ENCODE measurements at regions not wholly inside any gene's neighbourhood (a gene's known extent, or its start where the extent isn't known, plus 50 kb on each side); places are given as distances from the start of the nearest gene placed in this dataset.

- Histone ChIP-seq H3K27ac (ENCODE audit: low read length, poor library complexity, severe bottlenecking) (no peak overlapping the region), H3K4me3 (ENCODE audit: insufficient read depth in 1 of 2, low read depth in 1 of 2, low read length in 2 of 2) (no peak overlapping the region), H3K4ac (ENCODE audit: low read depth in 1 of 2, low read length in 2 of 2) (no peak overlapping the region), H3K27me3 (ENCODE audit: control insufficient read depth in 1 of 2, insufficient read depth in 1 of 2, low read length in 2 of 2) (no peaks in the 10 kb centered on the region), H2BK5ac (ENCODE audit: low read depth, low read length, poor library complexity, severe bottlenecking) (no peak overlapping the region), H3K23ac (ENCODE audit: low read length in 2 of 2) (no peak overlapping the region), H3K18ac (ENCODE audit: low read depth in 1 of 2, low read length in 2 of 2) (no peak overlapping the region), H2AFZ (ENCODE audit: low read depth, low read length) (no peak overlapping the region), H3K36me3 (ENCODE audit: control insufficient read depth in 1 of 2, insufficient read depth in 2 of 2, low read depth in 1 of 2, low read length in 2 of 2) (no peaks in the 10 kb centered on the region), H2BK120ac (ENCODE audit: low read depth, low read length) (no peak overlapping the region), H2AK5ac (ENCODE audit: low read length, severe bottlenecking) (no peak overlapping the region), H3K9ac (ENCODE audit: low read length) (no peak overlapping the region), H3K4me1 (ENCODE audit: control insufficient read depth, insufficient read depth, low read depth, low read length) (no peaks in the 10 kb centered on the region), H3K14ac (ENCODE audit: low read length in 2 of 2) (no peak overlapping the region), H2BK15ac (ENCODE audit: low read depth, poor library complexity, severe bottlenecking) (no peak overlapping the region), H4K8ac (ENCODE audit: low read length) (no peak overlapping the region), H3K4me2 (ENCODE audit: low read length, poor library complexity, severe bottlenecking) (no peak overlapping the region), H3K79me1 (replicated peaks; ENCODE audit: low read length, poor library complexity, severe bottlenecking) (no peaks in the 10 kb centered on the region), H3K9me3 (ENCODE audit: control insufficient read depth, low read length) (peaks cover 4% of the 10 kb centered on the region), H4K91ac (ENCODE audit: low read length) (no peak overlapping the region), H2BK12ac (ENCODE audit: low read length in 2 of 2) (no peak overlapping the region)
- DNase-seq: no peak
- WGBS: 67% methylated on average over 1 of the region's 2 CpGs
These were observed 164.1 kb downstream of the DTHD1 start for GRCh38 chr4:36445480-36445879.

- Histone ChIP-seq H4K8ac (ENCODE audit: low read length) (no peak overlapping the region), H3K27ac (ENCODE audit: low read length, poor library complexity, severe bottlenecking) (no peak overlapping the region), H3K79me1 (replicated peaks; ENCODE audit: low read length, poor library complexity, severe bottlenecking) (no peaks in the 10 kb centered on the region), H3K18ac (ENCODE audit: low read depth in 1 of 2, low read length in 2 of 2) (no peak overlapping the region), H2AFZ (ENCODE audit: low read depth, low read length) (no peak overlapping the region), H3K14ac (ENCODE audit: low read length in 2 of 2) (no peak overlapping the region), H3K36me3 (ENCODE audit: control insufficient read depth in 1 of 2, insufficient read depth in 2 of 2, low read depth in 1 of 2, low read length in 2 of 2) (no peaks in the 10 kb centered on the region), H2AK5ac (ENCODE audit: low read length, severe bottlenecking) (no peak overlapping the region), H3K23ac (ENCODE audit: low read length in 2 of 2) (no peak overlapping the region), H3K4ac (ENCODE audit: low read depth in 1 of 2, low read length in 2 of 2) (no peak overlapping the region), H3K9me3 (ENCODE audit: control insufficient read depth, low read length) (peaks cover 4% of the 10 kb centered on the region), H3K9ac (ENCODE audit: low read length) (no peak overlapping the region), H4K91ac (ENCODE audit: low read length) (no peak overlapping the region), H2BK12ac (ENCODE audit: low read length in 2 of 2) (no peak overlapping the region), H3K27me3 (ENCODE audit: control insufficient read depth in 1 of 2, insufficient read depth in 1 of 2, low read length in 2 of 2) (no peaks in the 10 kb centered on the region), H2BK5ac (ENCODE audit: low read depth, low read length, poor library complexity, severe bottlenecking) (no peak overlapping the region), H2BK120ac (ENCODE audit: low read depth, low read length) (no peak overlapping the region), H2BK15ac (ENCODE audit: low read depth, poor library complexity, severe bottlenecking) (no peak overlapping the region), H3K4me3 (ENCODE audit: insufficient read depth in 1 of 2, low read depth in 1 of 2, low read length in 2 of 2) (no peak overlapping the region), H3K4me1 (ENCODE audit: control insufficient read depth, insufficient read depth, low read depth, low read length) (no peaks in the 10 kb centered on the region), H3K4me2 (ENCODE audit: low read length, poor library complexity, severe bottlenecking) (no peak overlapping the region)
- no peak for DNase-seq
- WGBS: 94% methylated on average over 1 of the region's 3 CpGs
These were observed 164.9 kb downstream of the DTHD1 start for GRCh38 chr4:36446275-36446674.

GRCh38 chr4:36461344-36461743 is 179.9 kb downstream of the DTHD1 start:
- Histone ChIP-seq H3K18ac (ENCODE audit: low read depth in 1 of 2, low read length in 2 of 2) (no peak overlapping the region), H3K9me3 (ENCODE audit: control insufficient read depth, low read length) (peaks cover 14% of the 10 kb centered on the region), H2AFZ (ENCODE audit: low read depth, low read length) (no peak overlapping the region), H2BK15ac (ENCODE audit: low read depth, poor library complexity, severe bottlenecking) (no peak overlapping the region), H2BK120ac (ENCODE audit: low read depth, low read length) (no peak overlapping the region), H3K27me3 (ENCODE audit: control insufficient read depth in 1 of 2, insufficient read depth in 1 of 2, low read length in 2 of 2) (no peaks in the 10 kb centered on the region), H3K79me1 (replicated peaks; ENCODE audit: low read length, poor library complexity, severe bottlenecking) (no peaks in the 10 kb centered on the region), H3K36me3 (ENCODE audit: control insufficient read depth in 1 of 2, insufficient read depth in 2 of 2, low read depth in 1 of 2, low read length in 2 of 2) (no peaks in the 10 kb centered on the region), H3K4me2 (ENCODE audit: low read length, poor library complexity, severe bottlenecking) (no peak overlapping the region), H3K4ac (ENCODE audit: low read depth in 1 of 2, low read length in 2 of 2) (no peak overlapping the region), H3K9ac (ENCODE audit: low read length) (no peak overlapping the region), H3K4me1 (ENCODE audit: control insufficient read depth, insufficient read depth, low read depth, low read length) (no peaks in the 10 kb centered on the region), H4K91ac (ENCODE audit: low read length) (no peak overlapping the region), H4K8ac (ENCODE audit: low read length) (no peak overlapping the region), H2BK5ac (ENCODE audit: low read depth, low read length, poor library complexity, severe bottlenecking) (no peak overlapping the region), H3K14ac (ENCODE audit: low read length in 2 of 2) (no peak overlapping the region), H2AK5ac (ENCODE audit: low read length, severe bottlenecking) (no peak overlapping the region), H2BK12ac (ENCODE audit: low read length in 2 of 2) (no peak overlapping the region), H3K23ac (ENCODE audit: low read length in 2 of 2) (no peak overlapping the region), H3K4me3 (ENCODE audit: insufficient read depth in 1 of 2, low read depth in 1 of 2, low read length in 2 of 2) (no peak overlapping the region), H3K27ac (ENCODE audit: low read length, poor library complexity, severe bottlenecking) (no peak overlapping the region)
- WGBS: 83% methylated on average over 4 of the region's 4 CpGs
- DNase-seq: no peak

- DNase-seq: no peak
- H2AK5ac ChIP-seq (ENCODE audit: low read length, severe bottlenecking): no peak overlapping the region
- no peak overlapping the region for H2BK120ac ChIP-seq (ENCODE audit: low read depth, low read length)
- no peak overlapping the region for H3K14ac ChIP-seq (ENCODE audit: low read length in 2 of 2)
- no peak overlapping the region for H3K18ac ChIP-seq (ENCODE audit: low read depth in 1 of 2, low read length in 2 of 2)
- H3K27me3 ChIP-seq (ENCODE audit: control insufficient read depth in 1 of 2, insufficient read depth in 1 of 2, low read length in 2 of 2): no peaks in the 10 kb centered on the region
- H3K23ac ChIP-seq (ENCODE audit: low read length in 2 of 2): no peak overlapping the region
- no peak overlapping the region for H2BK12ac ChIP-seq (ENCODE audit: low read length in 2 of 2)
- no peak overlapping the region for H2AFZ ChIP-seq (ENCODE audit: low read depth, low read length)
- H3K9ac ChIP-seq (ENCODE audit: low read length): no peak overlapping the region
- no peak overlapping the region for H3K4me3 ChIP-seq (ENCODE audit: insufficient read depth in 1 of 2, low read depth in 1 of 2, low read length in 2 of 2)
- no peak overlapping the region for H3K4ac ChIP-seq (ENCODE audit: low read depth in 1 of 2, low read length in 2 of 2)
- no peaks in the 10 kb centered on the region for H3K36me3 ChIP-seq (ENCODE audit: control insufficient read depth in 1 of 2, insufficient read depth in 2 of 2, low read depth in 1 of 2, low read length in 2 of 2)
- H2BK15ac ChIP-seq (ENCODE audit: low read depth, poor library complexity, severe bottlenecking): no peak overlapping the region
- no peaks in the 10 kb centered on the region for H3K79me1 ChIP-seq (replicated peaks; ENCODE audit: low read length, poor library complexity, severe bottlenecking)
- H3K4me2 ChIP-seq (ENCODE audit: low read length, poor library complexity, severe bottlenecking): no peak overlapping the region
- peaks cover 4% of the 10 kb centered on the region for H3K9me3 ChIP-seq (ENCODE audit: control insufficient read depth, low read length)
- H2BK5ac ChIP-seq (ENCODE audit: low read depth, low read length, poor library complexity, severe bottlenecking): no peak overlapping the region
- H4K8ac ChIP-seq (ENCODE audit: low read length): no peak overlapping the region
- H3K4me1 ChIP-seq (ENCODE audit: control insufficient read depth, insufficient read depth, low read depth, low read length): no peaks in the 10 kb centered on the region
- WGBS: no CpG with 5 or more reads among the region's 2 CpGs
- no peak overlapping the region for H4K91ac ChIP-seq (ENCODE audit: low read length)
- no peak overlapping the region for H3K27ac ChIP-seq (ENCODE audit: low read length, poor library complexity, severe bottlenecking)
These were observed 186.3 kb downstream of the DTHD1 start for GRCh38 chr4:36467670-36468069.

Data from mesenchymal stem cell (in vitro differentiated cells and primary cell).